Activated CD4-positive, alpha-beta T cell treated with anti-CD3 and anti-CD28 coated beads, Interleukin-2, amount 50 U/mL, for 4 hours (primary cell): ENCODE measurements at regions not wholly inside any gene's neighbourhood (a gene's known extent, or its start where the extent isn't known, plus 50 kb on each side); places are given as distances from the start of the nearest gene placed in this dataset.

Experiments used
- DNase-seq, 2 experiments: peaks; one replicate each; pipeline ENCODE4 v3.0.0-alpha.2; 2020

GRCh38 chr14:95466506-95466905 is 49.9 kb downstream of the SYNE3 start:
- no peak for DNase-seq

GRCh38 chr14:95465936-95466335 is 50.5 kb downstream of the SYNE3 start:
- no peak for DNase-seq

GRCh38 chr14:95465358-95465757 is 51.1 kb downstream of the SYNE3 start:
- DNase-seq: no peak

- DNase-seq: no peak
Measured at GRCh38 chr14:95464514-95464913, 51.9 kb downstream of the SYNE3 start.

- no peak for DNase-seq
Measured at GRCh38 chr14:95464103-95464502, 52.3 kb downstream of the SYNE3 start.

GRCh38 chr14:95463171-95463901 is 53.1 kb downstream of the SYNE3 start:
- DNase-seq: no peak

GRCh38 chr14:95462491-95462890 is 54.0 kb downstream of the SYNE3 start:
- no peak for DNase-seq

GRCh38 chr14:95460647-95461478 is 55.6 kb downstream of the SYNE3 start:
- no peak for DNase-seq

- no peak for DNase-seq
Measured at GRCh38 chr14:95458906-95459305, 57.5 kb downstream of the SYNE3 start.

GRCh38 chr14:95458459-95458858 is 58.0 kb downstream of the SYNE3 start:
- no peak for DNase-seq

GRCh38 chr14:95456281-95456680 is 60.2 kb downstream of the SYNE3 start:
- DNase-seq: no peak

- no peak for DNase-seq
Measured at GRCh38 chr14:95455246-95455645, 61.2 kb downstream of the SYNE3 start.

GRCh38 chr14:95453713-95453980 is 62.8 kb downstream of the SYNE3 start:
- DNase-seq: no peak

- no peak for DNase-seq
Measured at GRCh38 chr14:95452893-95453712, 63.3 kb downstream of the SYNE3 start.

- no peak for DNase-seq
Measured at GRCh38 chr14:95452176-95452892, 64.1 kb downstream of the SYNE3 start.

GRCh38 chr14:95449131-95449530 is 67.3 kb downstream of the SYNE3 start:
- DNase-seq: no peak

- DNase-seq: no peak
Measured at GRCh38 chr14:95446470-95446869, 70.0 kb downstream of the SYNE3 start.

- no peak for DNase-seq
Measured at GRCh38 chr14:95445676-95446075, 70.8 kb downstream of the SYNE3 start.

GRCh38 chr14:95445161-95445560 is 71.3 kb downstream of the SYNE3 start:
- DNase-seq: no peak

- DNase-seq: no peak
Measured at GRCh38 chr14:95444132-95445129, 72.0 kb downstream of the SYNE3 start.

- peak; percentile 73 to 74 for DNase-seq
Measured at GRCh38 chr14:95442633-95443021, 73.8 kb downstream of the SYNE3 start.
